NCI-H2107 treated with DMSO at 0.1 percent for 48 hours (cell line): ENCODE measurements at regions not wholly inside any gene's neighbourhood (a gene's known extent, or its start where the extent isn't known, plus 50 kb on each side); places are given as distances from the start of the nearest gene placed in this dataset.

Experiments
- DNase-seq: peaks from one replicate; lab custom pipeline; 2025; ENCODE audit not compliant: unreplicated experiment; lab: John Stamatoyannopoulos, UW

DNA sequence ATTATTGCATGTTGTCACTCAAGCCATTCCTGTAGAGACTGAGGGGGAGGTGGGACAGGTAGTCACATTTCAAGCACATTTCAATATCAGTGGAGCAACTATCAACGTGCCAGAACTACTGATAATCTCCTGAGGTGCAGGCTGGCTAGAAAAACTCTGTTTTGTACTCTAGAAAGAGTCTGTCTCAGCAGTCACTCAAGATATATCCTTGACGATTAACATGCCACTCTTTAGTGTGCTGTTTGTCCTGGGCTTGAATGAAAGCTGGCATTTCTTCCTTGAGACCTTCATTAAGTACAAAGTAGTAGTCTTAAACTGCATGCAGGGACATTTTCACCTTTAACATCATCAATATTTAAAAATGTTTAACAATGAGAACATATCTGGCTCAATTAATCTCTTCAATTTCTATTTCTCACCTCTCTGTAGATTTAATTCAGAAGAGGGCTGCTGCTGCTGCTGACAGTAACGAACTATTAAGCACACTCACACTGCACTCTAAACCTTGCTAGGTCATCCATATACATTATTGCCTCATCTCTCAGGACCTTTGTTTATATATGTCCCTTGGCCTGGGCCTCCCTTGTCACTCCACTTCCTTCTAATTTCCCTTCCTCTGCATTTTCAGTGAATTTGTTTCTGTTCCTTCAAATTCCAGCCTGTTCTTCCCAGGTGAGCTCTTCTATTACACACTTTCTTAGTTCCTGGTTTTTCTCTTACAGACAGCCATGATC lies 412.0 kb downstream of the HAPSTR1 start:
- DNase-seq, result no peak

- DNase-seq, result no peak
These were observed 417.0 kb downstream of the HAPSTR1 start for GRCh38 chr16:9508328-9508936.

DNA sequence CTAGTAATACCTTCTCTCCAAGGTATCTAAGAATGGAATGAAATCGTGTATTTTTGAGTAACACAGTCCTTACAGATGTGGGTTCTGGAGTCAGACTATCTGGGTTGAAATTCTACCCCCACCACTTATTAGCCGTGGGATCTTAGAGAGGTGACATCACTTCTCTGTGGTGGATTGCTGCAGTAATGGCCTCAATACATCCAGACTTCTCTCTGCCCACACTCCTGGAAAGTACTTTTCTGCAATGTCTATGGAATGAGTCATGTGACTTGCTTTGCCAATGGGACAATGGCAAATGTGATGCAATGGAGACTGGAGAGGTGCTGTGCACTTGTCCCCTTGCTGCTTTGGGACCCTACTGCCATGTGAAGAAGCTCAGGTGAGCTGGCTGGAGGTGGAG lies 418.2 kb downstream of the HAPSTR1 start:
- DNase-seq, result no peak

- DNase-seq, result no peak
These were observed 419.9 kb downstream of the HAPSTR1 start for GRCh38 chr16:9511389-9511788.

DNA sequence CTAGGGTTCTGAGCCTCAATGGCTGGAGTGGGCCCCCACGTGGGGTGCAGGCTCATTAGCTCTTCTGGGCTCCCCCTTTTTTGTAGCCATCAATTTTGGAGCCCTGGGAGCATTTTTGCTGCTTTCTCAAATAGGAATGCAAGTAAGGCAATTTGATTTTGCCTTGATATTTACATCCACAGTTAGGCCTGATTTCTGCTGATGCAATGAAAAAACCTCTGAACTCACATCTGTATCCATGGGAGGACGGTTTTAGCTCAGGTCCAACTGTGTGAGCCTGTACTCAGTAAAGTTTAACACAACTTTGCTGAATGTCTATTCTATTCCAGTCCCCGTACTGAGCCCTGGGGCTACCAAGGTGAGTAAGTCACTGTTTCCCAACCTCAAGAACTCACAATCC lies 425.0 kb downstream of the HAPSTR1 start:
- DNase-seq, result no peak

GRCh38 chr16:9518051-9518450 lies 426.6 kb downstream of the HAPSTR1 start:
- no peak for DNase-seq

DNA sequence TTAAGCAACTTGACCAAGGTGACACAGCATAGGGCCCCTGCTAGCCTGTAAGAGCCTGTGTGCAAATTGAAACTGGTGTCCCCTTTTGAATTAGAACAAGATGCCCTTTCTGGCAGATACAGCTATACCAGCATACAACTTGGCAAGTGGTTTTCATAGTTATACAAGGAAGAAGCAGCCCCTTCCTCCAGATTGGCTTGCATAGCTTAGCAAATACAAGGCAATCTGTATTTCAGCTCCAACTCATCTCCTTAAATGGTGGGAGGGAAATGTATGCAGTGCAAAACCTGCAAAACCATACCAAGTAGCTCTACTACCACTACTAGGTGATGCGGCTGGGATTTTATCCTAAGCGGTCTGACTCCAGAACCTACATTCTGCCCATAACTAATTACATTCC lies 427.1 kb downstream of the HAPSTR1 start:
- DNase-seq, result no peak

DNA sequence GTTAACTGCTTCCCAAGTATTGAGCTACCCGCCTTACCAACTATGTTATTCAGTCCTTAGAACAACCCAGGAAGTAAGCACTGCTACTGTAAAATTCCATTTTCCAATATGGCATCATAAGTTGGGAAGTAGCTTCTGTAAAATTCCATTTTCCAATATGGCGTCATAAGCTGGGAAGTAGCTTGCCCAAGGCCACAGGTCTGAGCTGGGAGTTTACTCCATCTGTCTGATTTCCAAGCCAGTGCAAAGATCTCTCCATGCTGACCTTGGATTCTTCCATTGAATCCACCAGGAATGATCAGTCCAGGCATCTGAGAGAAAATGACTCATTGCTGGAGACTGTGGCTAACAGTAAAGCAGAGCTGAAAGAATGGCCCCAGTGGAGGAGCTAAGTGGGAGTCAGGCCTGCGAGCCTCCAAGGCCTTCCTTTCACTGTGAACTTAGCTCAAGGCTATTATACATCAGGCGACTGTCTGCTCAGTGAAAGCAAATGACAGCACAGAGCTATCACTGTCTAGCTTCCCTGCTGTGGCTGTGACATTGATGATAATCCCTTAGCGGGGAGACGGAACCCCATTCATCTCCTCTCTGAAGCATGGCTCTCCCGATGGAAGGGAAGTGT lies 430.4 kb downstream of the HAPSTR1 start:
- DNase-seq, result no peak

GRCh38 chr16:9522614-9523013 lies 431.2 kb downstream of the HAPSTR1 start:
- no peak for DNase-seq

- DNase-seq, result no peak
These were observed 432.6 kb downstream of the HAPSTR1 start for GRCh38 chr16:9523994-9524393.

DNA sequence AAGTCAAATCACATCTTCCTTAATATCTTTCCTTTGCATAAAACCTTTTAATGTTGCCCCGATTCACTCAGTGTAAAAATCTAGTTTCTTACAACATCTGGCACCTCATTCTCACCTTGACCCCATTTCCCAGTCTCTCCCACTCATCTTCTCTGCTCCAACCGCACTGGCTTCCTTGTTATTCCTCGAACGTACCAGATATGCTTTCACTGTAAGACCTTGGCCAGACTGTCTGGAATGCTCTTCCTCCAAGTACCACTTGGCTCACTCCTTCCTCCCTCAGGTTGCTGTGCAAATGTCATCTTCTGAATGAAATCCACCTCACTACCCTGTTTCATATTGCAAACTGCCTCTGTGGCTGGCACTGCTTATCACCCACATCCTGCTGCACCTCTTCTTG lies 433.6 kb downstream of the HAPSTR1 start:
- DNase-seq, result no peak

GRCh38 chr16:9526791-9527190 lies 435.3 kb downstream of the HAPSTR1 start:
- DNase-seq, result no peak

GRCh38 chr16:9527976-9528375 lies 436.5 kb downstream of the HAPSTR1 start:
- no peak for DNase-seq

DNA sequence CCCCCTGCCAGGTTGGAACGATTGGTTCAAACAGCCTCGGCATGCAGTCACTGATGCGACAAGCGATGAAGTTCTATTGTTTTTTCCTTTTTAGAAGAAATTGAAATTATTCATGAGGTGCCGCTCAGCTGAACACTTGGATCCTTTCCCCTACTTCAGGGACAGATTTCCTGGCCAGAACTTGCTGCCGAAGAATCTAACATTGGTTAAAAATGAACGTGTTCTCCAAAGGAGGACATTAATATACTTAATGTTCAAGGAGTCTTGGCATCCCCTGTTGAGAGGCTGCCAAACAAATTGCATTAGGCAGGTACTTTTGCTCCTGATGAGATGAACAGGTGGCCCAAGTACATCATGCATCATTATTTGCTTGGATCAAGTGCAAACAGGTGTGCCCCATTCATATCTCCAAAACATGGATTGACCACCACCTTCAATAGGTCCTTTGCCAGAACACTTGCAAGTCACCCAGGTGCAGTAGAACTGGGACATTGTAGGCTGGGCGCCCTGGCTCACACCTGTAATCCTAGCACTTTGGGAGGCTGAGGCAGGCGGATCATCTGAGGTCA lies 437.2 kb downstream of the HAPSTR1 start:
- DNase-seq, result no peak

GRCh38 chr16:9533042-9533441 lies 441.6 kb downstream of the HAPSTR1 start:
- no peak for DNase-seq

- DNase-seq, result no peak
These were observed 443.3 kb downstream of the HAPSTR1 start for GRCh38 chr16:9534759-9535158.

- DNase-seq, result no peak
These were observed 445.5 kb downstream of the HAPSTR1 start for GRCh38 chr16:9536905-9537304.

- no peak for DNase-seq
These were observed 447.9 kb downstream of the HAPSTR1 start for GRCh38 chr16:9539346-9539745.

GRCh38 chr16:9541723-9542122 lies 450.3 kb downstream of the HAPSTR1 start:
- no peak for DNase-seq

DNA sequence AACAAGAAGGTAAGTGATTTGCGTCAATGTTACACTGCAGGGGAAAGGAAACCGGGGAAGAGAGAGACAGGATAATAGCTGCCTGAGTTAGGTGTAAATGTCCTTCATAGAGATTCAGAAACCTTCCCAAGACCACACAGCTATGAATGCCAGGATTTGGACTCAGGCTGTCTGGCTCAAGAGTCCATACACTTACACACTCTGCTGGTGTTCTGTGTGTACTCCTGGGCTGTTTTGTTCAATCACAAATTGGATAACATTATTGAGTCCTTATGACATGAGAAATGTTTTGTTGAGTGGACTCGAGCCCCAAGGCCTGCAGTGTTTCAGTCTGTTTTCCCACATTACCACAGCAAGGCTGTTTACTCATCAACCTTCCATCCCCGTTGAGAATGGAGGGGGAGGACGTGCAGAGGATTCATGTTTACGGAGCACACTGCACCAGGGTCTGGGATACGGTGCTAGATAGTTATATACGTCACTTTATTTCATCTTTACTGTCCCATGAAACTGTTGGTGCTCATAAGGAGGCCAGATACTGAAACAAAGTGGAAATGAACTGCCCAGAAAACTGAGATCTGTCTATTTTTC lies 450.8 kb downstream of the HAPSTR1 start:
- DNase-seq, result no peak

GRCh38 chr16:9545522-9546437 lies 454.3 kb downstream of the HAPSTR1 start:
- DNase-seq, result no peak
